Spleen (tissue), 11 donors: ENCODE measurements at regions not wholly inside any gene's neighbourhood (a gene's known extent, or its start where the extent isn't known, plus 50 kb on each side); places are given as distances from the start of the nearest gene placed in this dataset.
"Not testable (repeated sequence)": the region's sequence is repeated elsewhere in the genome, so short reads cannot be mapped to it uniquely, and the experiment has no call there.

Experiments used
- DNase-seq: peaks from one replicate; pipeline ENCODE4 v3.0.0-alpha.2; 2020
- H3K27ac ChIP-seq, 8 donors: fragments of 200-600 bp; sonication (generic) in 7 of 8; 1 replicate in 4 of 8; 2 replicates in 4 of 8; pipeline versions ENCODE4 v1.5.0 to v1.8.0; 2016 to 2021; ENCODE audit warnings: inconsistent platforms in 4 of 8, mild to moderate bottlenecking in 4 of 8, moderate library complexity in 1 of 8
- H3K27me3 ChIP-seq, 7 donors: fragments of 200-600 bp; sonication (generic) in 6 of 7; replicated peaks in 1 of 7; 1 replicate in 4 of 7; 2 replicates in 3 of 7; pipeline versions ENCODE4 v1.5.0 to v1.8.0; 2016 to 2021; ENCODE audit warnings: inconsistent platforms in 3 of 7, mild to moderate bottlenecking in 1 of 7
- H3K36me3 ChIP-seq, 6 donors: fragments of 200-600 bp; sonication (generic) in 5 of 6; 1 replicate in 4 of 6; 2 replicates in 2 of 6; pipeline versions ENCODE4 v1.5.0 to v1.8.0; 2016 to 2021; ENCODE audit warnings: inconsistent platforms in 2 of 6
- H3K4me1 ChIP-seq, 6 donors: fragments of 200-600 bp; sonication (generic) in 5 of 6; 1 replicate in 3 of 6; 2 replicates in 3 of 6; pipeline versions ENCODE4 v1.5.0 to v1.8.0; 2016 to 2021; ENCODE audit warnings: inconsistent platforms in 3 of 6
- H3K4me3 ChIP-seq, 8 donors: fragments of 200-600 bp; sonication (generic) in 7 of 8; 1 replicate in 4 of 8; 2 replicates in 4 of 8; pipeline versions ENCODE4 v1.5.0 to v1.8.0; 2016 to 2021; ENCODE audit warnings: inconsistent platforms in 4 of 8, mild to moderate bottlenecking in 4 of 8, moderate library complexity in 2 of 8
- H3K9me3 ChIP-seq, 8 donors: fragments of 200-600 bp; sonication (generic) in 7 of 8; 1 replicate in 4 of 8; 2 replicates in 4 of 8; pipeline versions ENCODE4 v1.5.0 to v1.8.0; 2016 to 2021; ENCODE audit warnings: inconsistent platforms in 4 of 8
- CTCF ChIP-seq, 11 experiments: fragments of 200-600 bp in 7 of 11; fragments of 450-650 bp in 4 of 11; sonication (generic) in 4 of 11; IDR thresholded peaks in 8 of 11; conservative IDR thresholded peaks in 3 of 11; 1 replicate in 7 of 11; 2 replicates in 4 of 11; pipeline versions ENCODE4 v1.4.0 to v1.8.0; 2016 to 2021; ENCODE audit warnings: antibody characterized with exemption in 11 of 11, inconsistent platforms in 4 of 11, mild to moderate bottlenecking in 1 of 11
- POLR2A ChIP-seq, 3 donors: fragments of 450-650 bp; IDR thresholded peaks; one replicate each; pipeline ENCODE4 v1.5.1; 2017; ENCODE audit warnings: antibody characterized with exemption in 3 of 3, mild to moderate bottlenecking in 1 of 3
- POLR2AphosphoS5 ChIP-seq, 3 donors: sonication (generic); formaldehyde crosslinking; IDR thresholded peaks; one replicate each; pipeline ENCODE4 v1.5.1; 2017; ENCODE audit warnings: antibody characterized with exemption in 3 of 3
- WGBS, 5 donors: extraction: QIAGEN DNeasy Blood & Tissue Kit in 3 of 5; methylation state at CpG; one replicate each; pipeline versions ENCODE4 v1.1.5 to v1.1.7; 2013 to 2018; 5-methylcytosine and 5-hydroxymethylcytosine counted together
- intact Hi-C: fragments of 100-400 bp; cut with DNase I; formaldehyde crosslinking; loops from one replicate; pipeline ENCODE4 v1.15.0; 2023; ENCODE audit warnings: low total_unique reads
- donor health status: healthy with polysubstance abuse.
- donor health status: DM: no; HTN: no; CAD: no; lungs with moderate emphysema.
- donor health status: DM: no; HTN: no; CAD: no.
- donor health status: Bipolar disorder and iron deficiency.
- donor health status: healthy.
- donor health status: DM: no; HTN: no; CAD: no.
- donor health status: DM: yes; HTN: yes; CAD: no.

- Histone ChIP-seq H3K36me3 (no peaks in the 10 kb centered on the region), H3K27me3 (no peaks in the 10 kb centered on the region), H3K9me3 (no peaks in the 10 kb centered on the region), H3K27ac (no peak overlapping the region), H3K4me3 (no peak overlapping the region), H3K4me1 (no peaks in the 10 kb centered on the region)
- intact Hi-C loops, result no loop called here
- DNase-seq, result no peak
- WGBS, 5 donors, result 71 to 87% (median 78%) methylated on average over 6 of the region's 6 CpGs
- TF ChIP-seq POLR2AphosphoS5 (IDR thresholded peaks at IDR 0.05) (no peak), POLR2A (IDR thresholded peaks at IDR 0.05) (no peak), CTCF (IDR thresholded peaks at IDR 0.05 in 8 of 11, conservative IDR thresholded peaks at IDR 0.05 in 3 of 11) (no peak)
Observed at GRCh38 chr16:54744998-54745397, 185.7 kb upstream of the IRX5 start.

GRCh38 chr16:54742436-54742835, 188.2 kb upstream of the IRX5 start:
- Histone ChIP-seq H3K4me3 (no peak overlapping the region), H3K27me3 (no peaks in the 10 kb centered on the region), H3K27ac (no peak overlapping the region), H3K9me3 (no peaks in the 10 kb centered on the region), H3K4me1 (no peaks in the 10 kb centered on the region), H3K36me3 (no peaks in the 10 kb centered on the region)
- WGBS, 5 donors, result 38 to 70% (median 46%) methylated on average over 1 of the region's 1 CpG
- intact Hi-C loops, result no loop called here
- DNase-seq, result no peak
- TF ChIP-seq POLR2A (IDR thresholded peaks at IDR 0.05) (no peak), POLR2AphosphoS5 (IDR thresholded peaks at IDR 0.05) (no peak), CTCF (IDR thresholded peaks at IDR 0.05 in 8 of 11, conservative IDR thresholded peaks at IDR 0.05 in 3 of 11) (no peak)

GRCh38 chr16:54739381-54739780, 191.3 kb upstream of the IRX5 start:
- Histone ChIP-seq H3K36me3 (no peaks in the 10 kb centered on the region), H3K4me3 (no peak overlapping the region), H3K9me3 (no peaks in the 10 kb centered on the region), H3K27ac (no peak overlapping the region), H3K27me3 (no peaks in the 10 kb centered on the region), H3K4me1 (no peaks in the 10 kb centered on the region)
- TF ChIP-seq CTCF (IDR thresholded peaks at IDR 0.05 in 8 of 11, conservative IDR thresholded peaks at IDR 0.05 in 3 of 11), result no peak
- no peak for TF ChIP-seq POLR2AphosphoS5 (IDR thresholded peaks at IDR 0.05)
- TF ChIP-seq POLR2A (IDR thresholded peaks at IDR 0.05), result no peak
- DNase-seq, result no peak
- intact Hi-C loops, result no loop called here
- 88 to 92% (median 90%) methylated on average over 4 of the region's 4 CpGs for WGBS, 5 donors

- intact Hi-C loops, result no loop called here
- no peak overlapping the region for H3K27ac ChIP-seq
Observed at GRCh38 chr16:54734156-54734555, 196.5 kb upstream of the IRX5 start.

GRCh38 chr16:54727696-54728095, 203.0 kb upstream of the IRX5 start:
- H3K9me3 ChIP-seq, result peaks cover 0 to 10% (median 0%) of the 10 kb centered on the region in 8 donors
- H3K27ac ChIP-seq, DNase-seq, H3K4me1 ChIP-seq, H3K27me3 ChIP-seq, H3K4me3 ChIP-seq, intact Hi-C loops, H3K36me3 ChIP-seq: not testable (repeated sequence)
- WGBS, 5 donors, result 84 to 93% (median 87%) methylated on average over 1 of the region's 1 CpG

More at GRCh38 chr16:54734156-54734555, 196.5 kb upstream of the IRX5 start:
- H3K4me1 ChIP-seq, result no peaks in the 10 kb centered on the region
- no peak for DNase-seq
- H3K4me3 ChIP-seq, result no peak overlapping the region
- no peaks in the 10 kb centered on the region for H3K27me3 ChIP-seq
- H3K36me3 ChIP-seq, result no peaks in the 10 kb centered on the region
- no peak for TF ChIP-seq POLR2A (IDR thresholded peaks at IDR 0.05)
- no peak for TF ChIP-seq POLR2AphosphoS5 (IDR thresholded peaks at IDR 0.05)
- TF ChIP-seq CTCF (IDR thresholded peaks at IDR 0.05 in 8 of 11, conservative IDR thresholded peaks at IDR 0.05 in 3 of 11), result no peak
- H3K9me3 ChIP-seq, result no peaks in the 10 kb centered on the region
- WGBS, 5 donors, result 59 to 77% (median 68%) methylated on average over 1 of the region's 1 CpG
